ENCODE measurements at regions not wholly inside any gene's neighbourhood (a gene's known extent, or its start where the extent isn't known, plus 50 kb on each side); places are given as distances from the start of the nearest gene placed in this dataset.

GRCh38 chr5:24294333-24294732 is 350.4 kb downstream of the CDH10 start:
- no peaks in the 10 kb centered on the region for H3K9me2 ChIP-seq (ENCODE audit: insufficient read depth, low read length)
- H3K36me3 ChIP-seq (ENCODE audit: insufficient read depth, low read length), result no peaks in the 10 kb centered on the region
- H3F3A ChIP-seq (ENCODE audit: insufficient read depth, low read length, poor library complexity, severe bottlenecking), result no peaks in the 10 kb centered on the region
- no peak overlapping the region for H3K9ac ChIP-seq (ENCODE audit: low read length)
- H3K27me3 ChIP-seq (ENCODE audit: insufficient read depth, low read depth, low read length), result no peaks in the 10 kb centered on the region
- TF ChIP-seq POLR2AphosphoS5 (IDR thresholded peaks at IDR 0.05) (no peak), MXI1 (conservative IDR thresholded peaks at IDR 0.05; ENCODE audit: poor library complexity, severe bottlenecking) (no peak), CTCF (IDR thresholded peaks at IDR 0.05; ENCODE audit: poor library complexity, severe bottlenecking) (no peak), RAD21 (conservative IDR thresholded peaks at IDR 0.05) (no peak), EP300 (conservative IDR thresholded peaks at IDR 0.05; ENCODE audit: poor library complexity, severe bottlenecking) (no peak), TAF1 (IDR thresholded peaks at IDR 0.05; ENCODE audit: low read depth) (no peak), EZH2 (IDR thresholded peaks at IDR 0.05; ENCODE audit: borderline replicate concordance, insufficient read depth, low read length, poor library complexity, severe bottlenecking) (no peak), SMC3 (conservative IDR thresholded peaks at IDR 0.05; ENCODE audit: poor library complexity) (no peak)
- TF ChIP-seq, protein P1, sequence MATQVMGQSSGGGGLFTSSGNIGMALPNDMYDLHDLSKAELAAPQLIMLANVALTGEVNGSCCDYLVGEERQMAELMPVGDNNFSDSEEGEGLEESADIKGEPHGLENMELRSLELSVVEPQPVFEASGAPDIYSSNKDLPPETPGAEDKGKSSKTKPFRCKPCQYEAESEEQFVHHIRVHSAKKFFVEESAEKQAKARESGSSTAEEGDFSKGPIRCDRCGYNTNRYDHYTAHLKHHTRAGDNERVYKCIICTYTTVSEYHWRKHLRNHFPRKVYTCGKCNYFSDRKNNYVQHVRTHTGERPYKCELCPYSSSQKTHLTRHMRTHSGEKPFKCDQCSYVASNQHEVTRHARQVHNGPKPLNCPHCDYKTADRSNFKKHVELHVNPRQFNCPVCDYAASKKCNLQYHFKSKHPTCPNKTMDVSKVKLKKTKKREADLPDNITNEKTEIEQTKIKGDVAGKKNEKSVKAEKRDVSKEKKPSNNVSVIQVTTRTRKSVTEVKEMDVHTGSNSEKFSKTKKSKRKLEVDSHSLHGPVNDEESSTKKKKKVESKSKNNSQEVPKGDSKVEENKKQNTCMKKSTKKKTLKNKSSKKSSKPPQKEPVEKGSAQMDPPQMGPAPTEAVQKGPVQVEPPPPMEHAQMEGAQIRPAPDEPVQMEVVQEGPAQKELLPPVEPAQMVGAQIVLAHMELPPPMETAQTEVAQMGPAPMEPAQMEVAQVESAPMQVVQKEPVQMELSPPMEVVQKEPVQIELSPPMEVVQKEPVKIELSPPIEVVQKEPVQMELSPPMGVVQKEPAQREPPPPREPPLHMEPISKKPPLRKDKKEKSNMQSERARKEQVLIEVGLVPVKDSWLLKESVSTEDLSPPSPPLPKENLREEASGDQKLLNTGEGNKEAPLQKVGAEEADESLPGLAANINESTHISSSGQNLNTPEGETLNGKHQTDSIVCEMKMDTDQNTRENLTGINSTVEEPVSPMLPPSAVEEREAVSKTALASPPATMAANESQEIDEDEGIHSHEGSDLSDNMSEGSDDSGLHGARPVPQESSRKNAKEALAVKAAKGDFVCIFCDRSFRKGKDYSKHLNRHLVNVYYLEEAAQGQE (IDR thresholded peaks at IDR 0.05; ENCODE audit: borderline replicate concordance), result no peak
- no peak overlapping the region for H3K4me2 ChIP-seq (ENCODE audit: low read length)
- H3K27ac ChIP-seq (ENCODE audit: low read length), result no peak overlapping the region
- no peaks in the 10 kb centered on the region for H3K9me3 ChIP-seq (ENCODE audit: low read length)
- H3K79me2 ChIP-seq (replicated peaks; ENCODE audit: insufficient read depth, low read length), result no peaks in the 10 kb centered on the region
- no peaks in the 10 kb centered on the region for H4K20me1 ChIP-seq (ENCODE audit: insufficient read depth)
- no peak overlapping the region for H3K4me3 ChIP-seq (ENCODE audit: low read length)
- no peak overlapping the region for H2AFZ ChIP-seq (ENCODE audit: low read depth, low read length)

DNA sequence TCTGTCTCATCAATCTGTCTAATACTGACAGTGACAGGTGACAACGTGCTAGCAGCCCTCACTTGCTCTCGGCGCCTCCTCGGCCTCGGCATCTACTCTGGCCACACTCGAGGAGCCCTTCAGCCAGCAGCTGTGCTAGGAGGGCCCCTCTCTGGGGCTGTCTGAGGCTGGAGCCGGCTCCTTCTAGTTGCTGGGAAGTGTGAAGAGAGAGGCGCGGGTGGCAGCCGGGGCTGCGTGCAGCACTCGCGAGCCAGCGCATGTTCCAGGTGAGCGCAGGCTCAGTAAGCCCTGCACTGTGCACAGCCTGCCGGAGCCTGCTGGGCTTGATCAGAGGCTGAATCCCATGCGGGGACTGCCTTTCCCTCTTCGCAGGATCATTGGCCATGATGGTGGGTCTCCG is 330.7 kb downstream of the CDH10 start:
- Histone ChIP-seq H3K36me3 (ENCODE audit: insufficient read depth, low read length) (no peaks in the 10 kb centered on the region), H3K4me3 (ENCODE audit: low read length) (no peak overlapping the region), H3K9me3 (ENCODE audit: low read length) (no peaks in the 10 kb centered on the region), H4K20me1 (ENCODE audit: insufficient read depth) (no peaks in the 10 kb centered on the region), H3K4me2 (ENCODE audit: low read length) (no peak overlapping the region), H3K79me2 (replicated peaks; ENCODE audit: insufficient read depth, low read length) (no peaks in the 10 kb centered on the region), H3K9me2 (ENCODE audit: insufficient read depth, low read length) (no peaks in the 10 kb centered on the region), H3K27ac (ENCODE audit: low read length) (no peak overlapping the region), H3K27me3 (ENCODE audit: insufficient read depth, low read depth, low read length) (no peaks in the 10 kb centered on the region), H2AFZ (ENCODE audit: low read depth, low read length) (no peak overlapping the region), H3K9ac (ENCODE audit: low read length) (no peak overlapping the region), H3F3A (ENCODE audit: insufficient read depth, low read length, poor library complexity, severe bottlenecking) (no peaks in the 10 kb centered on the region)
- TF ChIP-seq RAD21 (conservative IDR thresholded peaks at IDR 0.05) (no peak), MXI1 (conservative IDR thresholded peaks at IDR 0.05; ENCODE audit: poor library complexity, severe bottlenecking) (no peak), EP300 (conservative IDR thresholded peaks at IDR 0.05; ENCODE audit: poor library complexity, severe bottlenecking) (no peak), POLR2AphosphoS5 (IDR thresholded peaks at IDR 0.05) (no peak), CTCF (IDR thresholded peaks at IDR 0.05; ENCODE audit: poor library complexity, severe bottlenecking) (no peak), SMC3 (conservative IDR thresholded peaks at IDR 0.05; ENCODE audit: poor library complexity) (no peak), TAF1 (IDR thresholded peaks at IDR 0.05; ENCODE audit: low read depth) (no peak), EZH2 (IDR thresholded peaks at IDR 0.05; ENCODE audit: borderline replicate concordance, insufficient read depth, low read length, poor library complexity, severe bottlenecking) (no peak)
- TF ChIP-seq, protein P1 (IDR thresholded peaks at IDR 0.05; ENCODE audit: borderline replicate concordance), result no peak
